DND-41 (cell line): ENCODE measurements at regions not wholly inside any gene's neighbourhood (a gene's known extent, or its start where the extent isn't known, plus 50 kb on each side); places are given as distances from the start of the nearest gene placed in this dataset.
"Not testable (repeated sequence)": the region's sequence is repeated elsewhere in the genome, so short reads cannot be mapped to it uniquely, and the experiment has no call there.

Experiments
- ATAC-seq: fragments of 200-7000 bp; cut with Tn5 transposase; 3 replicates; pipeline ENCODE4 v1.9.1; 2021; ENCODE audit warnings: low read depth; ENCODE audit not compliant: insufficient read depth
- DNase-seq: peaks from one replicate; pipeline ENCODE4 v3.0.0-alpha.2; 2020
- H2AFZ ChIP-seq: 2 replicates; pipeline ENCODE4 v1.6.0; 2012; ENCODE audit warnings: low read depth, low read length
- H3K27ac ChIP-seq: 2 replicates; pipeline ENCODE4 v1.5.1; 2012; ENCODE audit warnings: low read length, inconsistent platforms
- H3K27me3 ChIP-seq: fragments of 200-600 bp; sonication (generic); 2 replicates; pipeline ENCODE4 v1.6.0; 2012; ENCODE audit warnings: low read length, mild to moderate bottlenecking, inconsistent platforms; ENCODE audit not compliant: insufficient read depth, poor library complexity
- H3K36me3 ChIP-seq: 2 replicates; pipeline ENCODE4 v1.5.1; 2012; ENCODE audit warnings: low read length, inconsistent platforms; ENCODE audit not compliant: insufficient read depth
- H3K4me1 ChIP-seq: 2 replicates; pipeline ENCODE4 v1.5.1; 2012; ENCODE audit warnings: mild to moderate bottlenecking, low read length; ENCODE audit not compliant: insufficient read depth
- H3K4me2 ChIP-seq: 2 replicates; pipeline ENCODE4 v1.6.0; 2012; ENCODE audit warnings: mild to moderate bottlenecking, moderate library complexity, low read length, inconsistent platforms; ENCODE audit not compliant: insufficient read depth
- H3K4me3 ChIP-seq, 2 experiments: fragments of 200-600 bp in 1 of 2; shearing (Covaris generic) in 1 of 2; 2 replicates each; pipeline ENCODE4 v1.5.1; 2012 to 2016; ENCODE audit warnings: inconsistent platforms in 2 of 2, low read length in 2 of 2, mild to moderate bottlenecking in 2 of 2, low read depth in 1 of 2, moderate library complexity in 1 of 2
- H3K79me2 ChIP-seq: 2 replicates; pipeline ENCODE4 v1.6.0; 2012; ENCODE audit warnings: low read length, inconsistent platforms; ENCODE audit not compliant: insufficient read depth
- H3K9ac ChIP-seq: 2 replicates; pipeline ENCODE4 v1.6.0; 2012; ENCODE audit warnings: low read depth, mild to moderate bottlenecking, inconsistent platforms, low read length, moderate library complexity
- H3K9me3 ChIP-seq: 2 replicates; pipeline ENCODE4 v1.5.1; 2012; ENCODE audit warnings: low read length, moderate library complexity, mild to moderate bottlenecking, inconsistent platforms; ENCODE audit not compliant: insufficient read depth, severe bottlenecking
- H4K20me1 ChIP-seq: 2 replicates; pipeline ENCODE4 v1.6.0; 2012; ENCODE audit warnings: low read length; ENCODE audit not compliant: insufficient read depth
- EZH2 ChIP-seq: IDR thresholded peaks from 3 replicates; pipeline ENCODE4 v1.6.1; 2012; ENCODE audit warnings: borderline replicate concordance, low read depth, mild to moderate bottlenecking, moderate library complexity, low read length, inconsistent platforms; ENCODE audit not compliant: severe bottlenecking
- TF ChIP-seq, protein P1 (sequence below): IDR thresholded peaks from 2 replicates; pipeline ENCODE4 v1.5.1; 2012; ENCODE audit warnings: borderline replicate concordance, low read length, moderate library complexity, mild to moderate bottlenecking; ENCODE audit not compliant: poor library complexity, severe bottlenecking; ENCODE audit errors: extremely low read depth

DNA sequence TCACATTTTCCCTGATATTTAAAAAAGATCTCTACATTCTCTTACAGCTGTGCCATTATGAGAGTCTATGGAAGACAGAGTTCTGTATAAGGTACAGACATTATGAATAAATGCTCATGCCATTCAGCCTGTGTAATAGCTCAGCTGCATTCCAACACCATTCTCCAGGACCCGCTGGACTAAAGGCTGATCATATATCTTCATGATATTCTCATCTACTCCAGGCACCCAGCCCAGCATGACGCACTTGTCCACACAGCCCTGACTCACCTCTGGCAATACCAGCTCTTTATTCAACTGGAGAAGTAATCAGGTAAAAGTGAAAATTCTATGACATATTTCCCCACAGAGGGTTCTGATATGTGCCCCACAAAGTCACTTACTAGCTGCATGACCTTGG, 437.5 kb upstream of the FGF16 start:
- Histone ChIP-seq H4K20me1 (no peaks in the 10 kb centered on the region), H3K27me3 (no peaks in the 10 kb centered on the region), H3K4me3 (no peak overlapping the region), H3K9ac (no peak overlapping the region), H3K4me1 (no peaks in the 10 kb centered on the region), H3K79me2 (no peaks in the 10 kb centered on the region), H3K9me3 (no peaks in the 10 kb centered on the region), H2AFZ (no peak overlapping the region), H3K27ac (no peak overlapping the region), H3K4me2 (no peak overlapping the region), H3K36me3 (no peaks in the 10 kb centered on the region)
- no peak for ATAC-seq
- DNase-seq, result no peak
- TF ChIP-seq, protein P1, sequence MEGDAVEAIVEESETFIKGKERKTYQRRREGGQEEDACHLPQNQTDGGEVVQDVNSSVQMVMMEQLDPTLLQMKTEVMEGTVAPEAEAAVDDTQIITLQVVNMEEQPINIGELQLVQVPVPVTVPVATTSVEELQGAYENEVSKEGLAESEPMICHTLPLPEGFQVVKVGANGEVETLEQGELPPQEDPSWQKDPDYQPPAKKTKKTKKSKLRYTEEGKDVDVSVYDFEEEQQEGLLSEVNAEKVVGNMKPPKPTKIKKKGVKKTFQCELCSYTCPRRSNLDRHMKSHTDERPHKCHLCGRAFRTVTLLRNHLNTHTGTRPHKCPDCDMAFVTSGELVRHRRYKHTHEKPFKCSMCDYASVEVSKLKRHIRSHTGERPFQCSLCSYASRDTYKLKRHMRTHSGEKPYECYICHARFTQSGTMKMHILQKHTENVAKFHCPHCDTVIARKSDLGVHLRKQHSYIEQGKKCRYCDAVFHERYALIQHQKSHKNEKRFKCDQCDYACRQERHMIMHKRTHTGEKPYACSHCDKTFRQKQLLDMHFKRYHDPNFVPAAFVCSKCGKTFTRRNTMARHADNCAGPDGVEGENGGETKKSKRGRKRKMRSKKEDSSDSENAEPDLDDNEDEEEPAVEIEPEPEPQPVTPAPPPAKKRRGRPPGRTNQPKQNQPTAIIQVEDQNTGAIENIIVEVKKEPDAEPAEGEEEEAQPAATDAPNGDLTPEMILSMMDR, result no peak
- no peak for TF ChIP-seq EZH2

DNA sequence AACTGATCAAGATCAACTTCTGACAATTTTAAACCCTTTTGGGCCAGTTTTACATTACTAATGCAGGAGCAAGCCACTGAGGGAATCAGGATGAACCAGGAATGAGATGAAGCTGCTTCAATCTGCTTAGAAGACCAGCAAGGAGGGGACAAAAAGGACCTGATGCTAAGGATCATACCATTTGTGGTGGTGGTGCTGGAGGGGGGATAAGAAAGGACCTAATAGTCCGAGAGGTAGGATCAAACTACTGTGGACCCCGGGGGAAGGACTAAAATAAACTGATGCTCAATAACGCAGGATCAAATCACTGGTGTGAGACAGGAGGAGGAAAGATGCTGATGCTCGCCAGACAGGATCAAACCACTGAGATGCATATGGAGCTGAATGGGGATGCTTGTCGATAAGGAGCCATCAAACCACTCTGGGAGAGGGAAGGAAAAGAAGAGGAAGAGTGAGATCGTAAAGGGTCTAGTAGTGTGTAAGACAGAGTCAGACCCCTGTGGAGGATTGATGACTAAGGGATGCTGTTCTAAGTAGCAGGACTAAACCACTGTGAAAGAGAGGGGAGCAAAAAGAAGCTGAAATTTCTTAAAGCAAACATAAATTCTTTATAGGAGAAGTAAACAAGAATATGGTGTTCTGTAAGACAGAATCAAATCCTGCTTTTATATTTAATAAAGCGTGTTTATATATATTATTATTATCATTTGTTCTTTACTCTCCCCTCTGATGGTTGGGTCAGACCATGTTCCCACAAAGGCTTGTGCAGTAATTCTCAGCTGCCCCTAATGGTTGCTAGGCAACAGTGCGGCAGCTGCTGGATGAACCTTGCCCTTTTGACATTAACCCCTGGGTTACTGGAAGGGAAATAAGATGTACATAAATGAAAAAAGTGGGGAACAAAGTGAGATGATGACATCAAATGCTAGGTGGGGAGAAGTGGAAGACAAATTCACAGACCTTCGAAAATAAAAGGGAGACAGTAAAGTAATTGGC, 432.5 kb upstream of the FGF16 start:
- TF ChIP-seq, protein P1, result no peak
- no peak for TF ChIP-seq EZH2
- Histone ChIP-seq H3K27me3 (no peaks in the 10 kb centered on the region), H3K4me3 (no peak overlapping the region), H3K27ac (no peak overlapping the region), H3K9ac (no peak overlapping the region), H3K4me1 (no peaks in the 10 kb centered on the region), H3K36me3 (no peaks in the 10 kb centered on the region), H3K9me3 (no peaks in the 10 kb centered on the region), H3K79me2 (no peaks in the 10 kb centered on the region), H2AFZ (no peak overlapping the region), H3K4me2 (no peak overlapping the region), H4K20me1 (no peaks in the 10 kb centered on the region)
- peak; percentile 4 for DNase-seq
- no peak for ATAC-seq

DNA sequence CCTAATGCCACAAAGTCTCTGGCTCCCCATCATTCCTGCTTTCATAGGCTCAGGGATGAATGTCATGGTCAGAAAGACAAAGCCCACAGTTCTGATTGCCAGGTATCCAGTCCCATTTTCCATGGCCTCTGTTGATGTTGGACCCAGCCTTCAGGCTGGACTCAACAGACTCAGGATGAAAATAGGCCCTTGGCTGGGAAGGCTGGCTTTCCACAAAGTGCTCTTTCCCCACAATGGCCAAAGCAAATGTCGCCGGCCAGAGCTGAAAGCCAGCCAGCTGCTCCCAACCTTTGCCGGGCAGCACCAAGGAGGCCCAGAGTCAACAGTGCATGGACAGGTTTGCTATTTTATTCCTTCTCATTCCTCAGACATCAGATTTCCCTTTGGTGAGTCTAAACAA, 430.1 kb upstream of the FGF16 start:
- H3K27ac ChIP-seq, result no peak overlapping the region
- no peak for DNase-seq
- H4K20me1 ChIP-seq, result no peaks in the 10 kb centered on the region
- H3K27me3 ChIP-seq, result no peaks in the 10 kb centered on the region
- no peak for TF ChIP-seq EZH2
- TF ChIP-seq, protein P1, result no peak
- no peak overlapping the region for H3K4me3 ChIP-seq
- no peaks in the 10 kb centered on the region for H3K79me2 ChIP-seq
- H2AFZ ChIP-seq, result no peak overlapping the region
- ATAC-seq, result no peak
- no peak overlapping the region for H3K9ac ChIP-seq
- H3K4me2 ChIP-seq, result no peak overlapping the region
- no peaks in the 10 kb centered on the region for H3K9me3 ChIP-seq
- H3K4me1 ChIP-seq, result no peaks in the 10 kb centered on the region
- H3K36me3 ChIP-seq, result no peaks in the 10 kb centered on the region

DNA sequence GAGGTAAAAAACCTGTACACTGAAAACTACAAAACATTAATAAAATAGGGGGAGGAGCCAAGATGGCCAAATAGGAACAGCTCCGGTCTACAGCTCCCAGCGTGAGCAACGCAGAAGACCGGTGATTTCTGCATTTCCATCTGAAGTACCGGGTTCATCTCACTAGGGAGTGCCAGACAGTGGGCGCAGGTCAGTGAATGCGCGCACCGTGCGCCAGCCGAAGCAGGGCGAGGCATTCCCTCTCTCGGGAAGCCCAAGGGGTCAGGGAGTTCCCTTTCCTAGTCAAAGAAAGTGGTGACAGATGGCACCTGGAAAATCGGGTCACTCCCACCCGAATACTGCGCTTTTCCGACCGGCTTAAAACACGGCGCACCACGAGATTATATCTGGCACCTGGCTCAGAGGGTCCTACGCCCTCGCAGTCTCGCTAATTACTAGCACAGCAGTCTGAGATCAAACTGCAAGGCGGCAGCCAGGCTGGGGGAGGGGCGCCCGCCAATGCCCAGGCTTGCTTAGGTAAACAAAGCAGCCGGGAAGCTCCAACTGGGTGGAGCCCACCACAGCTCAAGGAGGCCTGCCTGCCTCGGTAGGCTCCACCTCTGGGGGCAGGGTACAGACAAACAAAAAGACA, 400.9 kb upstream of the FGF16 start:
- not testable (repeated sequence) for H3K79me2 ChIP-seq, H3K9ac ChIP-seq, H4K20me1 ChIP-seq, ATAC-seq, H3K9me3 ChIP-seq, H3K4me1 ChIP-seq, H3K27ac ChIP-seq, H3K4me3 ChIP-seq, H2AFZ ChIP-seq, H3K27me3 ChIP-seq, H3K36me3 ChIP-seq, H3K4me2 ChIP-seq, DNase-seq
